WTC11 (cell line): ENCODE measurements at regions not wholly inside any gene's neighbourhood (a gene's known extent, or its start where the extent isn't known, plus 50 kb on each side); places are given as distances from the start of the nearest gene placed in this dataset.

ENCODE experiments used
- ATAC-seq: fragments of 200-7000 bp; cut with Tn5 transposase; 2 replicates; pipeline ENCODE4 v1.10.0; 2021; ENCODE audit warnings: mild to moderate bottlenecking, moderate library complexity
- CTCF ChIA-PET: fragments of 300-600 bp; sonication (Branson Sonifier 250); formaldehyde crosslinking; loops from one replicate; lab custom pipeline; 2021; ENCODE audit warnings: antibody characterized with exemption; lab: Charles Lee
- POLR2A ChIA-PET: fragments of 350-600 bp; sonication (Branson Sonifier 250); formaldehyde crosslinking; loops from one replicate; lab custom pipeline; 2021; ENCODE audit warnings: antibody characterized with exemption; lab: Charles Lee
- DNase-seq: peaks from one replicate; pipeline ENCODE4 v3.0.0; 2021; ENCODE audit warnings: low spot score
- H3K27ac Mint-ChIP-seq: 2 replicates; pipeline ENCODE4 v1.8.0; 2021; ENCODE audit warnings: mixed read lengths
- H3K27me3 Mint-ChIP-seq: 2 replicates; pipeline ENCODE4 v1.8.0; 2021; ENCODE audit warnings: low read depth, mild to moderate bottlenecking, moderate library complexity, mixed read lengths
- H3K36me3 Mint-ChIP-seq: 2 replicates; pipeline ENCODE4 v1.8.0; 2021; ENCODE audit warnings: mixed read lengths
- H3K4me1 Mint-ChIP-seq: 2 replicates; pipeline ENCODE4 v1.8.0; 2022; ENCODE audit warnings: mixed read lengths
- H3K4me3 Mint-ChIP-seq: 2 replicates; pipeline ENCODE4 v1.8.0; 2021; ENCODE audit warnings: mild to moderate bottlenecking, moderate library complexity, mixed read lengths
- H3K9me3 Mint-ChIP-seq: 2 replicates; pipeline ENCODE4 v1.8.0; 2021; ENCODE audit warnings: mixed read lengths
- ARID4B ChIP-seq: sonication (generic); formaldehyde crosslinking; IDR thresholded peaks from 2 replicates; pipeline ENCODE4 v1.8.0; 2023; ENCODE audit warnings: missing genetic modification reagents, mild to moderate bottlenecking, borderline replicate concordance
- ATF1 ChIP-seq: sonication (generic); formaldehyde crosslinking; IDR thresholded peaks from 2 replicates; pipeline ENCODE4 v1.8.1; 2023; ENCODE audit warnings: mild to moderate bottlenecking, moderate library complexity, missing genetic modification reagents
- CBFB ChIP-seq: sonication (generic); formaldehyde crosslinking; IDR thresholded peaks from 2 replicates; pipeline ENCODE4 v1.8.1; 2022; ENCODE audit warnings: mild to moderate bottlenecking, low read depth, missing genetic modification reagents
- CDX4 ChIP-seq: fragments of 250-450 bp; sonication (Bioruptor Pico); IDR thresholded peaks from 2 replicates; pipeline ENCODE4 v1.9.0; 2021; ENCODE audit warnings: moderate library complexity, mild to moderate bottlenecking, inconsistent platforms, borderline replicate concordance
- CTCF ChIP-seq: fragments of 200-600 bp; IDR thresholded peaks from 2 replicates; pipeline ENCODE4 v1.8.0; 2022; ENCODE audit warnings: antibody characterized with exemption
- FOXJ3 ChIP-seq: sonication (generic); formaldehyde crosslinking; IDR thresholded peaks from 2 replicates; pipeline ENCODE4 v1.9.0; 2021; ENCODE audit warnings: missing genetic modification reagents, mild to moderate bottlenecking, borderline replicate concordance
- GRHL2 ChIP-seq: fragments of 250-450 bp; sonication (Bioruptor Pico); IDR thresholded peaks from 2 replicates; pipeline ENCODE4 v1.8.0; 2022; ENCODE audit warnings: mild to moderate bottlenecking, moderate library complexity; ENCODE audit not compliant: insufficient replicate concordance, severe bottlenecking
- MLX ChIP-seq: sonication (generic); formaldehyde crosslinking; IDR thresholded peaks from 2 replicates; pipeline ENCODE4 v1.8.1; 2023; ENCODE audit warnings: mild to moderate bottlenecking, missing genetic modification reagents, moderate library complexity
- NR2C2 ChIP-seq: sonication (generic); formaldehyde crosslinking; IDR thresholded peaks from 2 replicates; pipeline ENCODE4 v1.8.0; 2022; ENCODE audit warnings: mild to moderate bottlenecking, missing genetic modification reagents
- NR3C1 ChIP-seq: sonication (generic); formaldehyde crosslinking; conservative IDR thresholded peaks from 2 replicates; pipeline ENCODE4 v1.8.1; 2023; ENCODE audit warnings: low read depth, mild to moderate bottlenecking, missing genetic modification reagents
- OVOL2 ChIP-seq: fragments of 250-450 bp; sonication (Bioruptor Pico); IDR thresholded peaks from 2 replicates; pipeline ENCODE4 v1.9.0; 2021; ENCODE audit warnings: mild to moderate bottlenecking, borderline replicate concordance
- SMAD3 ChIP-seq: sonication (generic); formaldehyde crosslinking; IDR thresholded peaks from 2 replicates; pipeline ENCODE4 v1.8.0; 2022; ENCODE audit warnings: missing genetic modification reagents, mild to moderate bottlenecking, borderline replicate concordance
- TP53 ChIP-seq: sonication (generic); formaldehyde crosslinking; IDR thresholded peaks from 2 replicates; pipeline ENCODE4 v1.8.1; 2023; ENCODE audit warnings: mild to moderate bottlenecking, missing genetic modification reagents
- ZNF423 ChIP-seq: fragments of 250-450 bp; sonication (Bioruptor Pico); IDR thresholded peaks from 2 replicates; pipeline ENCODE4 v2.1.2; 2022; ENCODE audit warnings: mild to moderate bottlenecking, moderate library complexity
- TF ChIP-seq, protein P1 (sequence below): sonication (generic); formaldehyde crosslinking; IDR thresholded peaks from 2 replicates; pipeline ENCODE4 v1.8.1; 2023; ENCODE audit warnings: mild to moderate bottlenecking, missing genetic modification reagents, borderline replicate concordance
- TF ChIP-seq, protein P2 (sequence below): sonication (generic); formaldehyde crosslinking; IDR thresholded peaks from 2 replicates; pipeline ENCODE4 v1.8.0; 2022; ENCODE audit warnings: mild to moderate bottlenecking, missing genetic modification reagents
- TF ChIP-seq, protein P3 (sequence below): fragments of 250-450 bp; sonication (Bioruptor Pico); IDR thresholded peaks from 2 replicates; pipeline ENCODE4 v2.1.2; 2022; ENCODE audit warnings: mild to moderate bottlenecking, moderate library complexity

- TF ChIP-seq, protein P1, sequence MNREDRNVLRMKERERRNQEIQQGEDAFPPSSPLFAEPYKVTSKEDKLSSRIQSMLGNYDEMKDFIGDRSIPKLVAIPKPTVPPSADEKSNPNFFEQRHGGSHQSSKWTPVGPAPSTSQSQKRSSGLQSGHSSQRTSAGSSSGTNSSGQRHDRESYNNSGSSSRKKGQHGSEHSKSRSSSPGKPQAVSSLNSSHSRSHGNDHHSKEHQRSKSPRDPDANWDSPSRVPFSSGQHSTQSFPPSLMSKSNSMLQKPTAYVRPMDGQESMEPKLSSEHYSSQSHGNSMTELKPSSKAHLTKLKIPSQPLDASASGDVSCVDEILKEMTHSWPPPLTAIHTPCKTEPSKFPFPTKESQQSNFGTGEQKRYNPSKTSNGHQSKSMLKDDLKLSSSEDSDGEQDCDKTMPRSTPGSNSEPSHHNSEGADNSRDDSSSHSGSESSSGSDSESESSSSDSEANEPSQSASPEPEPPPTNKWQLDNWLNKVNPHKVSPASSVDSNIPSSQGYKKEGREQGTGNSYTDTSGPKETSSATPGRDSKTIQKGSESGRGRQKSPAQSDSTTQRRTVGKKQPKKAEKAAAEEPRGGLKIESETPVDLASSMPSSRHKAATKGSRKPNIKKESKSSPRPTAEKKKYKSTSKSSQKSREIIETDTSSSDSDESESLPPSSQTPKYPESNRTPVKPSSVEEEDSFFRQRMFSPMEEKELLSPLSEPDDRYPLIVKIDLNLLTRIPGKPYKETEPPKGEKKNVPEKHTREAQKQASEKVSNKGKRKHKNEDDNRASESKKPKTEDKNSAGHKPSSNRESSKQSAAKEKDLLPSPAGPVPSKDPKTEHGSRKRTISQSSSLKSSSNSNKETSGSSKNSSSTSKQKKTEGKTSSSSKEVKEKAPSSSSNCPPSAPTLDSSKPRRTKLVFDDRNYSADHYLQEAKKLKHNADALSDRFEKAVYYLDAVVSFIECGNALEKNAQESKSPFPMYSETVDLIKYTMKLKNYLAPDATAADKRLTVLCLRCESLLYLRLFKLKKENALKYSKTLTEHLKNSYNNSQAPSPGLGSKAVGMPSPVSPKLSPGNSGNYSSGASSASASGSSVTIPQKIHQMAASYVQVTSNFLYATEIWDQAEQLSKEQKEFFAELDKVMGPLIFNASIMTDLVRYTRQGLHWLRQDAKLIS (CRISPR knock-in tag), result no peak
- TF ChIP-seq FOXJ3 (no peak), TP53 (CRISPR knock-in tag) (no peak)
These were observed 283.5 kb downstream of the C4orf33 start (continued) for GRCh38 chr4:129379429-129379828.

DNA sequence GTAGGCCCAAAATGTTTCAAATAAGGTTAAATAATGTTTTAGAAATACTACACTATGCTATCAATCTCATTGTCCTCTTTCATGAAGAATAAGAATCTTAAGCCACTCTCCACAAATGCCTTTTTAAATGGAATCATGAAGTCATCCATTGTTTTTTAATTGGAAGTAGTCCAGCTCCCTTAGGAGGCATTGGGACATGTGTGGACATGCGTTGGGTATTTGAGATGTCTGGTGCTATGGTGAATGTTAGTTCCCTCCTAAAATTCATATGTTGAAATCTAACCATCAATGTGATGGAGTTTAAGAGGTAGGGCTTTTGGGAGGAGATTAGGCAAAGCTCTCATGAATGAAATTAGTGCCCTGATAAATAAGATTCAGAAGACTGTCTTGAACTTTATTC, 289.0 kb downstream of the C4orf33 start:
- CTCF ChIA-PET, result no interaction called here
- TF ChIP-seq ARID4B (CRISPR knock-in tag) (no peak), NR2C2 (no peak), GRHL2 (CRISPR knock-in tag) (no peak), MLX (CRISPR knock-in tag) (no peak), ZNF423 (CRISPR knock-in tag) (no peak), CBFB (no peak), ATF1 (CRISPR knock-in tag) (no peak), CTCF (no peak), NR3C1 (CRISPR knock-in tag) (no peak), SMAD3 (CRISPR knock-in tag) (no peak), CDX4 (CRISPR knock-in tag) (no peak), OVOL2 (no peak)
- TF ChIP-seq, protein P2, sequence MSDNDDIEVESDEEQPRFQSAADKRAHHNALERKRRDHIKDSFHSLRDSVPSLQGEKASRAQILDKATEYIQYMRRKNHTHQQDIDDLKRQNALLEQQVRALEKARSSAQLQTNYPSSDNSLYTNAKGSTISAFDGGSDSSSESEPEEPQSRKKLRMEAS (CRISPR knock-in tag), result no peak
- TF ChIP-seq, protein P3, sequence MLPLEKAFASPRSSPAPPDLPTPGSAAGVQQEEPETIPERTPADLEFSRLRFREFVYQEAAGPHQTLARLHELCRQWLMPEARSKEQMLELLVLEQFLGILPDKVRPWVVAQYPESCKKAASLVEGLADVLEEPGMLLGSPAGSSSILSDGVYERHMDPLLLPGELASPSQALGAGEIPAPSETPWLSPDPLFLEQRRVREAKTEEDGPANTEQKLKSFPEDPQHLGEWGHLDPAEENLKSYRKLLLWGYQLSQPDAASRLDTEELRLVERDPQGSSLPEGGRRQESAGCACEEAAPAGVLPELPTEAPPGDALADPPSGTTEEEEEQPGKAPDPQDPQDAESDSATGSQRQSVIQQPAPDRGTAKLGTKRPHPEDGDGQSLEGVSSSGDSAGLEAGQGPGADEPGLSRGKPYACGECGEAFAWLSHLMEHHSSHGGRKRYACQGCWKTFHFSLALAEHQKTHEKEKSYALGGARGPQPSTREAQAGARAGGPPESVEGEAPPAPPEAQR (CRISPR knock-in tag), result no peak
- TF ChIP-seq, all 79 proteins: peak for 0
- ATAC-seq (no peak), DNase-seq (no peak)
- POLR2A ChIA-PET, result no interaction called here
- H3K36me3 Mint-ChIP-seq, result no peaks in the 10 kb centered on the region
- H3K4me1 Mint-ChIP-seq, result no peaks in the 10 kb centered on the region
- H3K4me3 Mint-ChIP-seq, result no peak overlapping the region
- no peaks in the 10 kb centered on the region for H3K27me3 Mint-ChIP-seq
- peaks cover 3% of the 10 kb centered on the region; the same call in 1 of the 2 replicates for H3K9me3 Mint-ChIP-seq
- no peak overlapping the region for H3K27ac Mint-ChIP-seq
